ENCODE measurements at regions not wholly inside any gene's neighbourhood (a gene's known extent, or its start where the extent isn't known, plus 50 kb on each side); places are given as distances from the start of the nearest gene placed in this dataset.
"Not testable (repeated sequence)": the region's sequence is repeated elsewhere in the genome, so short reads cannot be mapped to it uniquely, and the experiment has no call there.

DNA sequence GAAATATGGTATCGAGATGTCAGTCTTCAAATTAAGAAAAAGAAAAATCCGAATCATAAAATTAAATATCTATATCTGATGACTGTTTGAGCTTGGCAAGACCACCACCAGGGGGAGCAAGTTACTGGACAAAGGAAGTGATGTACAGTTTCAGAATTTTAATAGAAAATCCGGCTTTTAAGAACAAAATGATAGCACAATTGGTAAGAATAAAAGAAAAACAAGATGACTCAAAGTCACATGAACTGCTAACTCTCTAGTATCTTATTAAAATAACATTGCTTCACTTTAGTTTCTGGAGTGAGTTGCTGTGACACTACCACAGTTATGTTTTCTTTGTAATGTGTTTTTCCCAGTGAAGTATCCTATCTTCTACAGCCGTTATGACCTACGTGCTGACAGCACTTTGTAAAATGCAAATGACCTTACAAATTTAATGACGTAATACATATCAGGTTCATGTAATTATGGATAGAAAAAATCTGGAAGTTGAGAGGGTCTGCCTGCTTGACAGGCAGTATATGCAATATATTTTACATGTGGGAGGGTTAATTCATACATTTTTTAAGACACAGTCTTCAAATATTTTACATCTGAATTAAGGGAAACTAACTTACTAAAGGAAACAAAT lies 405.3 kb upstream of the HS3ST5 start:
- no peak for DNase-seq

GRCh38 chr6:114740547-114740946 lies 397.7 kb upstream of the HS3ST5 start:
- DNase-seq: no peak

DNA sequence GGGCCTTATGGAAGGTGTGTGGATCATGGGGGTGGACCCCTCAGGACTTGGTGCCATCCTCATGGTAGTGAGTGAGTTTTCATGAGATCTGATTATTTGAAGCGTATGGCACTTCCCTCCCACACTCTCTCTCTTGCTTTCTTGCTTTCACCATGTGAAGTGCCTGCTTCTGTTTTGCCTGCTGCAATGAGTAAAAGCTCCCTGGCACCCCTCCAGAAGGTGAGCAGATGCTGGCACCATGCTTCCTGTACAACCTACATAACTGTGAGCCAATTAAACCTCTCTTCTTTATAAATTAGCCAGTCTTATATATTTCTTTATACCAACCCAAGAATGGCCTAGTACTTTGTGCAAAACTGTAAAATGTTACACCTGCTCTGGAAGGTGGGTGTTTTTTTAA lies 396.8 kb upstream of the HS3ST5 start:
- DNase-seq: no peak

DNA sequence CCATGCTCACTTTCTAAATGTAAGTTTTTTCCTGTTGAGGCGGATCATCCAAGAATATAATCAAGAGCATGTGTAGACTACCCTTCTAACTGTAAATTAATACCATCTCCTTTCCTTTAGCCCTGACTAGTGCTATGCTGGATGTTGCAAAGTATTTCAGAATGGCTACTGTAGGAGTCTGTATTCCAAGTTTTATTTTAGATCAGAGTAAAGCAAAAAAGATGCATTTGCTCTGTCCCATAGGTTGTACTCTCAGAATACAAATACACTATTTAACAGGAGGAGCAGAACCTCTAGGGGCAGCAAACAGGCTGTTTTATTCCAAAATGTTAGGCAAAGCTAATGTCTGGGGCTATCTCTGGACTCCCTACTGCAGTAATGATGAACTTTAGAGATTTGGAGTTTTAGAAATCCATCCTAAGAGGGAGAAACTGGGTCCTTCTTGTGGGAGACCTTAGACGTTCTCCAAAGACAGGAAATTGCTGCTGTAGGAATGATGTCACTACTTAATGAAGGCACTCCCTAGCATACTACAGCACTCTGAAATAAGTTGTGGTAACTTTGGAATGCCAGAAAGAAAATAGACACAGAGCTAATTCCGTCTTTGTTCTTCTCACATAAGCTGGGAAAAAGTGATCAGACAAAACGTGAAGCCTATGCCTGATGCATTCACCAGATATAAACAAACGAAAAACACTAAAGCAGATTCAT lies 392.4 kb upstream of the HS3ST5 start:
- no peak for DNase-seq

DNA sequence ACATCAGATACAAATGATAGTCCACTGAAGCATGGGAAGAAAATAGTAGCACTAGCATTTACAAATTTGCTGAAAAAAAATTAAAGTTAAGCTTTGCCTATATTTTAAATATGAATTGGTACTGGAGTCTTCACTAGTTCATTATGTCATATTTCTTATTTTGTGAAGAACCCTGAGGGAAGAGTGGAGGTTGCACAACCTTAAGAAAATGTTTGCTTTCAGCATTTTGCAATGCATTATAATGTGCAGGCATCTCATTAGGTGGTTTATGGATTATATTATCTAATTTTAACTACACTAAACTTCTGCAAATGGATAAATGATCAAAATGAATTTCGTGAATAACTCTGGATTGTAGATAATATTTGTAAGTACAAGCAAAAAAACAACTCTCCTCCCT lies 390.8 kb upstream of the HS3ST5 start:
- DNase-seq: no peak

- DNase-seq: no peak
These were observed 376.0 kb upstream of the HS3ST5 start for GRCh38 chr6:114718716-114719270.

DNA sequence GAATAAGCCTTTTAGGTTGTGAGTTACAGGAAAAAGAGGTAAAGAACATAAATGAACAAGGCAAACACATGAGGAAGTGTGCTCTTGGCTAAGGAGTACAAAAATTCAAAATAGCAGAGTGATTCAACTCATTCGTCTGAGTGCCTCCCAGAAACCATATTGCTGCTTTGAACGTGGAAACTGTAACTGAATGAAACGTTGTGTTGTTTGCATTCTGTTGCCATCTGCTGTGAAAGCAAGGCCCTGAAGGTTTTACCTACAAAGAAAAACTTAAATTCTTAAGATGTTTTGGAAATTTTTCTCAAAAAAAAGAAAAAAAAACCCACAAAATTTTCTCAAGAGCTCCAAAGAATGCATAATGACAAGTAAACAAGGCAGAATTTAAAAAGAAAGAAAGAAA lies 375.4 kb upstream of the HS3ST5 start:
- no peak for DNase-seq

DNA sequence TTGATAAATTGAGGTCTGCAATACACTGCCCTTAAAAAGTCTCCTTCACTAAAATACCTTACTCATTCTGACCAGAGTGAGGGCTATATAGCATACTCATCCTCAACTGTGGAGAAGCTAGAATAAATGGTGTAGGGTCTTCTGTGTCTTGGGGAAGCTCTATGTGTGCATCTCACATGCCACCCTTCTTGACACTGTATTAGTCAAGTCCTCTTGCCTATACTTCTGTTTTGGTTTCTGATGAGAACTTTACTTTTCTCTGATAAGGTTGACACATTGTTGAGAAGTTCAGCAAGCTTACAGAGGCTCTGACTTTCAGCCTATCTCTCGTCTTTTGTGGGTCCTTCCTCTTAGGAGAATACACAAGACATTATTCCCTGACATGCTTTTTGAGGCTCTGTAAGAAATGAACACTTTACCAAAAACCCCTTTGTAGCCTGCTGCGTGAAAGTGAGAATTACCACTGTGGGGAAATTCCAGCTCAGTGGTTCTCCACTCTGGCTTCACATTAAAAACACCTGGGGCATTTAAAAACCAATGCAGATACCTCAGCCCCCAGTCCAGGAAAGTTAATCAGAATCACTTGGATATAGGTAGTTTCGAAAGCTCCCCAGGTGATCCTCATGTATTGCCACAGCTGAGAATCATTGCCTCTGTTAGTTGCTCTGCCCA lies 372.1 kb upstream of the HS3ST5 start:
- DNase-seq: no peak

DNA sequence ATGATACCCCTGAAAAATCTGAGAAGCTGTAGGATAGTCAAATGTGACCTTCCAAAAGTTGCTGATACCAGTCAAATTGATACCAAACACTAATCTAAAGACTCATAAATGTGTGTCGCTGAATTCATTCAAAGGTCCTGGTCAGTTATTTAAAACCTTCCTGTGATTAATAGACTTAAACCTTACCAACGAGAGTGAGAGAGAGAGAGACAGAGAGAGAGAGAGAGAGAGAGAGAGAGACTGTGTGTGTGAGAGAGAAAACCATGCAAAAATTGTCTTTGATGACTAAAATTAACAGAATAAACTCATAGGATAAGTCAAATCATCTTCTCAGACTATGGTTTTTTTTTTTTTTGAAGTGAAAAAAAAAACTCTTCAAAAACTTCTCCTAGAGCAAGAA lies 370.9 kb upstream of the HS3ST5 start:
- DNase-seq: no peak

GRCh38 chr6:114712129-114712662 lies 369.4 kb upstream of the HS3ST5 start:
- no peak for DNase-seq

DNA sequence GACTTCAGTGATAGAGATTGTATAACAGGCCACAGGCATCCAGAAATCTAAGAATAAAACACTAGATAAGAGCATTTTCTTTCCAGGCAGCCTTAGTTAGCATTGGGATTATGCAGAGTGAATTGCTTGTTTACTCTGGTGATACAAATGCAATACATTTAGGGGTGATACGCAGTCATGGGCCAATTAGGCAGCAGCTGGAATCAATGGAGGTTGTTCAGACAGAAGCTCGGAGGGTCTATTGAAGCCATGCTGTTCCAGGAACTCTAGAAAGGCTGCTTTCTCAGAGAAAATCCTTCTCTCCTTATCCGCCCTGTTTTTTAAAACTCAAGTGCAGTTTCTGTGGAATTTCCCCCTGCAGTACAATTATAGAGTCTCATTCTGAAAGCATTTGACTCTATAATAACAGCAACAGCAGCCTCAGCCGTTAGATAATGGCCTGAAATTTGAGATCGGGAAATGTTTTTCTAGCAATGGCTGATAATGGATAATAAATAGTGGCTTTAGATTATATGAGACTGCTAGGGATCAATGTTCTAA lies 364.3 kb upstream of the HS3ST5 start:
- no peak for DNase-seq

DNA sequence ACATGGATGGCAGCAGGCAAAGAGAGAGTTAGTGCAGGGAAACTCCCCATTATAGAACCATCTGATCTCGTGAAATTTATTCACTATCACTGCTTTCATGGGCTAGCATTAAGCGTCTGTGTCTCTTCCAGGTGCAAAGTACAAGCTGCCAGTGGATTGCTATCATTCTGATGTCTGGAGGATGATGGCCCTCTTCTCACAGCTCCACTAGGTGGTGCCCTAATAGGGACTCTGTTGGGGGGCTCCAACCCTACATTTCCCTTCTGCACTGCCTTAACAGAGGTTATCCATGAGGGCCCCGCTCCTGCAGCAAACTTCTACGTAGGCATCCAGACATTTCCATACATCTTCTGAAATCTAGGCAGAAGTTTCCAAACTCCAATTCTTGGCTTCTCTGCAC lies 347.8 kb upstream of the HS3ST5 start:
- DNase-seq: no peak

DNA sequence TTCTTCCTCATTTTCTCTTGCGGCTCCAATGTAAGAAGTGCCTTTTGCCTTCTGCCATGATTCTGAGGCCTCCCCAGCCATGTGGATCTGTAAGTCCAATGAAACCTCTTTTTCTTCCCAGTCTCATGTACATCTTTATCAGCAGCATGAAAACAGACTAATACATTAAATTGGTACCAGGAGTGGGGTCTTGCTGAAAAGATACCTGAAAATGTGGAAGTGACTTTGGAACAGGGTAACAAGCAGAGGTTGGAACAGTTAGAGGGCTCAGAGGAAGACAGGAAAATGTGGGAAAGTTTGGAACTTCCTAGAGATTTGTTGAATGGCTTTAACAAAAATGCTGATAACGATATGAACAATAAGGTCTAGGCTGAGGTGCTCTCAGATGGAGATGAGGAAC lies 316.7 kb upstream of the HS3ST5 start:
- DNase-seq: no peak

- DNase-seq: no peak
These were observed 308.8 kb upstream of the HS3ST5 start for GRCh38 chr6:114651611-114652010.

DNA sequence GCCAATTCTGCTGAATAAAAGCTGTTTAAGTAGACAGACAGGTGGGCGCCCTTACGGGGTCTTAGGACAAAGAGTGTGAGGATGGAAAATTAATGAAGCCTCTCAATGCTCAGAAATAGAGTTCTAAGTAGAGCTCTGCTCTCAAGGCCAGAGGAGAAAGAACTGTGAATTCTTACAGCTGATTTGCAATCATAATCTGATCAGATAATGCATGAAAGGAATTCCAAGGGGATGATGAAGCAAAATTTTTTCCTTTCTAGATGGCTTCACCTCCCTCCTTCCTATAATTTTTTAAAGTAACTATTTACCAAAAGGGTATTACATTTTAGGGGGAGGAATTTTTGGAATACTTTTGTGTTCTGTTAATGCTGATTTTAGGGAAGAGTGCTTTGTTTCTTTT lies 308.1 kb upstream of the HS3ST5 start:
- DNase-seq: no peak

DNA sequence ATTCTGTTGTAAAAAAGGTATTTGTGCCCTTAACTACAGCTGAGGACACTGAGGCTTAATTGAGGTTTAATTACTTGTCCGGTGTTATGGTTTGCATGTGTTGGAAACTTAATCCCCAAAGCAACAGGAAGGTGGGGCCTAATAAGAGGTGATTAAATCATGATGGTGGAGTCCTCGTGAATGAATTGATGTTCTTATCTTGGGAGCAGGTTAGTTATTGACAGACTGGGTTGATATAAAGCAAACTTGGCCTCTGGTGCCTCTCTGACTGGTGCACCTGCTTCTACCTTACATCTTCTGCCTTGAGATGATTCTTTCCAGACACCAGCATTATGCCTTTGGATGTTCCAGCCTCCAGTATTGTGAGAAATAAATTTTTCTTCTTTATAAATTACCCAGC lies 306.5 kb upstream of the HS3ST5 start:
- no peak for DNase-seq

- no peak for DNase-seq
These were observed 306.0 kb upstream of the HS3ST5 start for GRCh38 chr6:114648847-114649246.

- no peak for DNase-seq
These were observed 295.5 kb upstream of the HS3ST5 start for GRCh38 chr6:114638341-114638740.

DNA sequence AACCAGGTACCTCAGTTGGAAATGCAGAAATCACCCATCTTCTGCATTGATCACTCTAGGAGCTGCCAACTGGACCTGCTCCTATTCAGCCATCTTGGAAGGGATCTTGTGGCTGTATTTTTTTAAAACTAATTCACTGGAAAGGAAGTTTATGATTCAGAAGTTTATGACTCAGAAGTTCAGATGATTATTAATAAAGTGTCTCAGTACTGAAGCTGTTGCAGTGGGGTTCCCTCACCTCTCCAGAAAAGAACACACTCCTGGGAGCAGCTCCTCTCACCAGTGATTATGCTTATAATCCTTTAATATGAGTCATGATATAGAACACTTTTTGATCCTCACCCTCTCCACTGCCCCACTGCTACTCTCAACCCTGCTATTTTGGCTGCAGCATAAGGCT lies 291.2 kb upstream of the HS3ST5 start:
- DNase-seq: no peak

DNA sequence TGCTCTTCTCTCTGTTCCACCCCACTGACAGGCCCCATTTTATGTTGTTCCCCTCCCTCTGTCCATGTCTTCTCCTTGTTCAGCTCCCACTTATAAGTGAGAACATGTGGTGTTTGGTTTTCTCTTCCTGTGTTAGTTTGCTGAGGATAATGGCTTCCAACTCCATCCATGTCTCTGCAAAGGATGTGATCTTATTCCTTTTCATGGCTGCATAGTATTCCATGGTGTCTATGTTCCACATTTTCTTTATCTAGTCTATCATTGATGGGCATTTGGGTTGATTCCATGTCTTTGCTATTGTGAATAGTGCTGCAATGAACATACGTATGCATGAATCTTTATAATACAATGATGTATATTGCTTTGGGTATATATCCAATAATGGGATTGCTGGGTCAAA lies 283.4 kb upstream of the HS3ST5 start:
- not testable (repeated sequence) for DNase-seq

DNA sequence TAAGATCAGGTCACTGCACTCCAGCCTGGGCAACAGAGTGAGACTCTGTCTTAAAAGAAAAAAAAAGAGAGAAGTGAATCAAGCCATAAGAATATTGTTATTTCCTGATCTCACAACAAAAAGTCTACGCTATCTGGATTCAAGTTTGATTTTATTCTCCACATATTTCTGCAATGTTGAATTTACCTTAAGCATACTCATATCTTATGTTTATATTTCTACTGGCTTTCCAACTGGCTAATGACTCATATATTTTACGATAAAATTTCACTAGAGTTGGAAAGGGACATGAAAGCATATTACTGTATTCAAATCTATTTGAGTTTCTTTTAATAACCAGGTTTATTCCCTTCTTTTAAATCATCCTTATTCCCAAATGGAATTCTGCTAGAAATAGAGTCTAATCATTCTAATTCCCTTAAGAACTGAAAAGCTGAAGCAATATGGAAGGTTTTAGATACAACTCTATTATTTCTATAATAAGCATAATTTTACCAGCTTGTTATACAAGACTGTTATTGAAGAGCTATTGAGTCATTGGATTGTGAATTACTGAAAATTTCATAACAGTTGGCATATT lies 276.9 kb upstream of the HS3ST5 start:
- no peak for DNase-seq

DNA sequence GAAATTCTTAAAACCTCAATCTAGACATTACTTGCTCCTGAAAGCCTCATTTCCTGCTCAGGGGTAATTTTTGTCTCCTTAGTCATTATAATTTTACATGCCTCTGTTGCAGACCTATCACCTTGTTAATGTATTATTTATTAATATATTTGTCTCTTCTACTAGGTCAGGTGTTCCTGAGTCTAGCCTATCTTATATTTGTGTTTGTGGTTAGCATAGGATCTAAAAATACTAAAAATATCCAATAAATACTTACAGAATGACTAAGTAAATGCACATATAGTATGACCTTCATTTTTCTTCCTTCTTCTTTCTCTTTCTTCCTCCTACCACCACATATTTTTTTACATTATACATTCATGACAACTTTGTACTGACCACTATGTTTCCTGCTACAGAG lies 268.9 kb upstream of the HS3ST5 start:
- DNase-seq: no peak

GRCh38 chr6:114608091-114608490 lies 265.3 kb upstream of the HS3ST5 start:
- DNase-seq: no peak
